OCI-LY7 (cell line): ENCODE measurements at regions not wholly inside any gene's neighbourhood (a gene's known extent, or its start where the extent isn't known, plus 50 kb on each side); places are given as distances from the start of the nearest gene placed in this dataset.

ENCODE experiments used
- CTCF ChIP-seq: fragments of 200-600 bp; sonication (generic); conservative IDR thresholded peaks from 2 replicates; pipeline ENCODE4 v1.5.1; 2014; ENCODE audit warnings: mild to moderate bottlenecking, antibody characterized with exemption, low read length, moderate library complexity, mixed read lengths
- EZH2phosphoT487 ChIP-seq: fragments of 200-600 bp; sonication (generic); IDR thresholded peaks from 2 replicates; pipeline ENCODE4 v1.6.1; 2018; ENCODE audit warnings: low read depth, borderline replicate concordance, mild to moderate bottlenecking, mixed run types, antibody characterized with exemption, low read length, moderate library complexity, mixed read lengths

GRCh38 chr16:85288341-85288868, 176.1 kb upstream of the CIBAR2 start:
- TF ChIP-seq EZH2phosphoT487 (no peak), CTCF (no peak)
